Epithelial cell of proximal tubule (primary cell): ENCODE measurements at regions not wholly inside any gene's neighbourhood (a gene's known extent, or its start where the extent isn't known, plus 50 kb on each side); places are given as distances from the start of the nearest gene placed in this dataset.

Experiments used
- DNase-seq: peaks from one replicate; pipeline ENCODE4 v3.0.0-alpha.2; 2011; ENCODE audit warnings: low read depth
- H3K4me3 ChIP-seq: 2 replicates; pipeline ENCODE4 v1.5.1; 2011; ENCODE audit warnings: low read depth, mild to moderate bottlenecking, low read length
- CTCF ChIP-seq: conservative IDR thresholded peaks from 2 replicates; pipeline ENCODE4 v1.5.1; 2012; ENCODE audit warnings: low read depth, mild to moderate bottlenecking, low read length

- H3K4me3 ChIP-seq = no peak overlapping the region
- no peak for DNase-seq
- no peak for TF ChIP-seq CTCF
Observed at GRCh38 chr15:47620960-47621681, 96.2 kb upstream of the SEMA6D start.

- no peak for TF ChIP-seq CTCF
- H3K4me3 ChIP-seq = no peak overlapping the region
- DNase-seq = no peak
Observed at GRCh38 chr15:47622055-47622454, 95.2 kb upstream of the SEMA6D start.

- DNase-seq = no peak
- TF ChIP-seq CTCF = no peak
- H3K4me3 ChIP-seq = no peak overlapping the region
Observed at GRCh38 chr15:47624503-47624902, 92.8 kb upstream of the SEMA6D start.

- H3K4me3 ChIP-seq = no peak overlapping the region
- no peak for TF ChIP-seq CTCF
- no peak for DNase-seq
Observed at GRCh38 chr15:47639042-47639441, 78.3 kb upstream of the SEMA6D start.

- H3K4me3 ChIP-seq = no peak overlapping the region
- no peak for DNase-seq
- no peak for TF ChIP-seq CTCF
Observed at GRCh38 chr15:47640079-47640478, 77.2 kb upstream of the SEMA6D start.

- DNase-seq = no peak
- H3K4me3 ChIP-seq = no peak overlapping the region
Observed at GRCh38 chr15:47640901-47641300, 76.4 kb upstream of the SEMA6D start.

More at GRCh38 chr15:47640901-47641300, 76.4 kb upstream of the SEMA6D start:
- no peak for TF ChIP-seq CTCF
